ENCODE measurements at regions not wholly inside any gene's neighbourhood (a gene's known extent, or its start where the extent isn't known, plus 50 kb on each side); places are given as distances from the start of the nearest gene placed in this dataset.

GRCh38 chr21:23690316-23690715 lies 1917.0 kb downstream of the MRPL39 start:
- no peak for TF ChIP-seq CTCF (IDR thresholded peaks at IDR 0.05; ENCODE audit: low read depth, low read length)
- TF ChIP-seq EZH2phosphoT487 (IDR thresholded peaks at IDR 0.05; ENCODE audit: low read depth) = no peak

All from OCI-LY3 (cell line).